HAP-1 (cell line): ENCODE measurements at regions not wholly inside any gene's neighbourhood (a gene's known extent, or its start where the extent isn't known, plus 50 kb on each side); places are given as distances from the start of the nearest gene placed in this dataset.
"Not testable (repeated sequence)": the region's sequence is repeated elsewhere in the genome, so short reads cannot be mapped to it uniquely, and the experiment has no call there.

Experiments used
- DNase-seq, 2 experiments: peaks; one replicate each; pipeline ENCODE4 v3.0.0-alpha.2; 2016 to 2020; ENCODE audit warnings: low spot score in 2 of 2
- H3K27me3 ChIP-seq: fragments of 250-450 bp; sonication (Bioruptor Pico); 2 replicates; pipeline ENCODE4 v1.5.1; 2020; ENCODE audit warnings: low read depth, mild to moderate bottlenecking, moderate library complexity
- H3K36me3 ChIP-seq: fragments of 250-450 bp; sonication (Bioruptor Pico); replicated peaks from 2 replicates; pipeline ENCODE4 v1.5.1; 2020; ENCODE audit warnings: mild to moderate bottlenecking
- H3K4me1 ChIP-seq: fragments of 250-450 bp; sonication (Bioruptor Pico); 2 replicates; pipeline ENCODE4 v1.5.1; 2020; ENCODE audit warnings: mild to moderate bottlenecking
- H3K4me3 ChIP-seq: fragments of 250-450 bp; sonication (Bioruptor Pico); 2 replicates; pipeline ENCODE4 v1.5.1; 2020; ENCODE audit warnings: mild to moderate bottlenecking, moderate library complexity
- H3K9me3 ChIP-seq: fragments of 250-450 bp; sonication (Bioruptor Pico); 2 replicates; pipeline ENCODE4 v1.5.1; 2020; ENCODE audit warnings: mild to moderate bottlenecking, moderate library complexity
- in situ Hi-C: fragments of 300-500 bp; cut with MboI; formaldehyde crosslinking; loops from 3 replicates; pipeline ENCODE4 v1.14.3; 2020; ENCODE audit warnings: low sequenced_read_pairs, inconsistent platforms, mixed read lengths

- no peaks in the 10 kb centered on the region for H3K4me1 ChIP-seq
- no peaks in the 10 kb centered on the region for H3K27me3 ChIP-seq
- H3K36me3 ChIP-seq = no peaks in the 10 kb centered on the region
- no peak for DNase-seq
- H3K9me3 ChIP-seq = no peaks in the 10 kb centered on the region
- H3K4me3 ChIP-seq = no peak overlapping the region
- in situ Hi-C loops = no loop called here
Measured at GRCh38 chrX:39253551-39253950, 452.3 kb downstream of the MID1IP1 start.

- Histone ChIP-seq H3K9me3 (no peaks in the 10 kb centered on the region), H3K27me3 (no peaks in the 10 kb centered on the region), H3K36me3 (no peaks in the 10 kb centered on the region), H3K4me1 (no peaks in the 10 kb centered on the region), H3K4me3 (no peak overlapping the region)
- no peak for DNase-seq
- in situ Hi-C loops = no loop called here
Measured at GRCh38 chrX:39258331-39258730, 457.1 kb downstream of the MID1IP1 start.

- no peak for DNase-seq
- no peaks in the 10 kb centered on the region for H3K9me3 ChIP-seq
- no peaks in the 10 kb centered on the region for H3K36me3 ChIP-seq
- no peaks in the 10 kb centered on the region for H3K4me1 ChIP-seq
- no peak overlapping the region for H3K4me3 ChIP-seq
- in situ Hi-C loops = no loop called here
- no peaks in the 10 kb centered on the region for H3K27me3 ChIP-seq
Measured at GRCh38 chrX:39260965-39261364, 459.7 kb downstream of the MID1IP1 start.

- Histone ChIP-seq H3K9me3 (no peaks in the 10 kb centered on the region), H3K4me1 (no peaks in the 10 kb centered on the region), H3K4me3 (no peak overlapping the region), H3K36me3 (no peaks in the 10 kb centered on the region), H3K27me3 (no peaks in the 10 kb centered on the region)
- in situ Hi-C loops = no loop called here
- DNase-seq = peak; percentile 22 to 28
Measured at GRCh38 chrX:39261446-39262147, 460.3 kb downstream of the MID1IP1 start.

- no peaks in the 10 kb centered on the region for H3K27me3 ChIP-seq
- H3K9me3 ChIP-seq = no peaks in the 10 kb centered on the region
- no peak overlapping the region for H3K4me3 ChIP-seq
- no peaks in the 10 kb centered on the region for H3K4me1 ChIP-seq
- no peak for DNase-seq
- no peaks in the 10 kb centered on the region for H3K36me3 ChIP-seq
- in situ Hi-C loops = no loop called here
Measured at GRCh38 chrX:39262641-39263040, 461.4 kb downstream of the MID1IP1 start.

GRCh38 chrX:39264023-39264422 lies 462.8 kb downstream of the MID1IP1 start:
- no peak for DNase-seq
- in situ Hi-C loops = no loop called here

GRCh38 chrX:39267176-39267575 lies 465.9 kb downstream of the MID1IP1 start:
- H3K36me3 ChIP-seq = no peaks in the 10 kb centered on the region

More at GRCh38 chrX:39264023-39264422, 462.8 kb downstream of the MID1IP1 start:
- Histone ChIP-seq H3K36me3 (no peaks in the 10 kb centered on the region), H3K27me3 (no peaks in the 10 kb centered on the region), H3K4me3 (no peak overlapping the region), H3K9me3 (no peaks in the 10 kb centered on the region), H3K4me1 (no peaks in the 10 kb centered on the region)

GRCh38 chrX:39268207-39268606 lies 466.9 kb downstream of the MID1IP1 start:
- no peaks in the 10 kb centered on the region for H3K4me1 ChIP-seq
- no peaks in the 10 kb centered on the region for H3K9me3 ChIP-seq
- H3K27me3 ChIP-seq = no peaks in the 10 kb centered on the region
- in situ Hi-C loops = no loop called here
- no peaks in the 10 kb centered on the region for H3K36me3 ChIP-seq
- H3K4me3 ChIP-seq = no peak overlapping the region
- no peak for DNase-seq

More at GRCh38 chrX:39267176-39267575, 465.9 kb downstream of the MID1IP1 start:
- no peaks in the 10 kb centered on the region for H3K4me1 ChIP-seq
- H3K9me3 ChIP-seq = no peaks in the 10 kb centered on the region
- no peak for DNase-seq
- H3K27me3 ChIP-seq = no peaks in the 10 kb centered on the region
- in situ Hi-C loops = no loop called here
- no peak overlapping the region for H3K4me3 ChIP-seq

GRCh38 chrX:39275500-39276068 lies 474.3 kb downstream of the MID1IP1 start:
- H3K36me3 ChIP-seq = no peaks in the 10 kb centered on the region

GRCh38 chrX:39277685-39278390 lies 476.6 kb downstream of the MID1IP1 start:
- in situ Hi-C loops, H3K36me3 ChIP-seq, H3K27me3 ChIP-seq, H3K4me3 ChIP-seq, H3K4me1 ChIP-seq, H3K9me3 ChIP-seq, DNase-seq: not testable (repeated sequence)

More at GRCh38 chrX:39275500-39276068, 474.3 kb downstream of the MID1IP1 start:
- Histone ChIP-seq H3K4me1 (no peaks in the 10 kb centered on the region), H3K27me3 (no peaks in the 10 kb centered on the region), H3K4me3 (no peak overlapping the region), H3K9me3 (no peaks in the 10 kb centered on the region)
- in situ Hi-C loops = no loop called here
- DNase-seq = no peak

- in situ Hi-C loops = no loop called here
- no peaks in the 10 kb centered on the region for H3K4me1 ChIP-seq
Measured at GRCh38 chrX:39283239-39283638, 482.0 kb downstream of the MID1IP1 start.

GRCh38 chrX:39288592-39288991 lies 487.3 kb downstream of the MID1IP1 start:
- in situ Hi-C loops = no loop called here
- Histone ChIP-seq H3K27me3 (no peaks in the 10 kb centered on the region), H3K4me3 (no peak overlapping the region), H3K9me3 (no peaks in the 10 kb centered on the region), H3K4me1 (no peaks in the 10 kb centered on the region), H3K36me3 (no peaks in the 10 kb centered on the region)
- DNase-seq = no peak

More at GRCh38 chrX:39283239-39283638, 482.0 kb downstream of the MID1IP1 start:
- H3K9me3 ChIP-seq = no peaks in the 10 kb centered on the region
- no peak overlapping the region for H3K4me3 ChIP-seq
- no peaks in the 10 kb centered on the region for H3K27me3 ChIP-seq
- no peak for DNase-seq
- no peaks in the 10 kb centered on the region for H3K36me3 ChIP-seq

GRCh38 chrX:39289827-39290226 lies 488.6 kb downstream of the MID1IP1 start:
- Histone ChIP-seq H3K36me3 (no peaks in the 10 kb centered on the region), H3K4me1 (no peaks in the 10 kb centered on the region), H3K27me3 (no peaks in the 10 kb centered on the region), H3K9me3 (no peaks in the 10 kb centered on the region), H3K4me3 (no peak overlapping the region)
- DNase-seq = no peak
- in situ Hi-C loops = no loop called here

- no peak for DNase-seq
- in situ Hi-C loops = no loop called here
- Histone ChIP-seq H3K4me3 (no peak overlapping the region), H3K36me3 (no peaks in the 10 kb centered on the region), H3K27me3 (no peaks in the 10 kb centered on the region), H3K9me3 (no peaks in the 10 kb centered on the region), H3K4me1 (no peaks in the 10 kb centered on the region)
Measured at GRCh38 chrX:39293203-39293602, 491.9 kb downstream of the MID1IP1 start.
